Karpas-422 (cell line): ENCODE measurements at regions not wholly inside any gene's neighbourhood (a gene's known extent, or its start where the extent isn't known, plus 50 kb on each side); places are given as distances from the start of the nearest gene placed in this dataset.
A peak's percentile ranks its signal among the peaks of the same experiment; 100 is the strongest.

Experiments
- DNase-seq: peaks from one replicate; pipeline ENCODE4 v3.0.0-alpha.2; 2015
- H2AFZ ChIP-seq: fragments of 200-600 bp; sonication (generic); 2 replicates; pipeline ENCODE4 v1.6.1; 2014; ENCODE audit warnings: antibody characterized with exemption, low read length, mixed read lengths
- H3K27ac ChIP-seq: fragments of 200-600 bp; sonication (generic); 2 replicates; pipeline ENCODE4 v1.5.1; 2014; ENCODE audit warnings: mild to moderate bottlenecking, low read length, moderate library complexity
- H3K27me3 ChIP-seq: fragments of 200-600 bp; sonication (generic); 2 replicates; pipeline ENCODE4 v1.6.1; 2014; ENCODE audit warnings: low read length, mixed read lengths
- H3K36me3 ChIP-seq: fragments of 200-600 bp; sonication (generic); 2 replicates; pipeline ENCODE4 v1.6.1; 2014; ENCODE audit warnings: low read length, mixed read lengths; ENCODE audit not compliant: insufficient read depth
- H3K4me1 ChIP-seq: fragments of 200-600 bp; sonication (generic); 2 replicates; pipeline ENCODE4 v1.6.1; 2014; ENCODE audit warnings: mild to moderate bottlenecking, low read length, mixed read lengths
- H3K4me2 ChIP-seq: fragments of 200-600 bp; sonication (generic); 2 replicates; pipeline ENCODE4 v1.6.1; 2014; ENCODE audit warnings: low read length, low read depth, mild to moderate bottlenecking; ENCODE audit not compliant: poor library complexity, severe bottlenecking
- H3K4me3 ChIP-seq: fragments of 200-600 bp; sonication (generic); 2 replicates; pipeline ENCODE4 v1.5.1; 2014; ENCODE audit warnings: mild to moderate bottlenecking, antibody characterized with exemption, low read length, mixed read lengths
- H3K79me2 ChIP-seq: fragments of 200-600 bp; sonication (generic); 2 replicates; pipeline ENCODE4 v1.6.1; 2014; ENCODE audit warnings: mild to moderate bottlenecking, low read length, mixed read lengths
- H3K9ac ChIP-seq: fragments of 200-600 bp; sonication (generic); 2 replicates; pipeline ENCODE4 v1.6.0; 2014; ENCODE audit warnings: low read length
- H3K9me2 ChIP-seq: fragments of 200-600 bp; sonication (generic), shearing (Covaris generic); replicated peaks from 2 replicates; pipeline ENCODE4 v1.6.0; 2014; ENCODE audit warnings: mild to moderate bottlenecking, low read length, moderate library complexity; ENCODE audit not compliant: insufficient read depth
- H3K9me3 ChIP-seq: fragments of 300-700, 200-600 bp; sonication (generic); 2 replicates; pipeline ENCODE4 v1.6.1; 2014; ENCODE audit warnings: low read length, mixed read lengths
- H4K20me1 ChIP-seq: fragments of 200-600 bp; sonication (generic); 2 replicates; pipeline ENCODE4 v1.6.1; 2014; ENCODE audit warnings: mild to moderate bottlenecking, antibody characterized with exemption, low read length, low read depth; ENCODE audit not compliant: insufficient read depth

GRCh38 chr1:115139381-115139780 lies 50.1 kb upstream of the TSPAN2 start:
- no peak overlapping the region for H3K4me3 ChIP-seq
- H3K27ac ChIP-seq: no peak overlapping the region
- no peaks in the 10 kb centered on the region for H3K36me3 ChIP-seq
- H3K27me3 ChIP-seq: no peaks in the 10 kb centered on the region
- no peak overlapping the region for H3K9ac ChIP-seq
- peaks cover 2% of the 10 kb centered on the region; the same call in 1 of the 2 replicates for H3K4me1 ChIP-seq
- H3K79me2 ChIP-seq: no peaks in the 10 kb centered on the region
- H2AFZ ChIP-seq: peak overlapping the region; percentile 34; the same call in 1 of the 2 replicates
- no peaks in the 10 kb centered on the region for H3K9me2 ChIP-seq
- H3K9me3 ChIP-seq: no peaks in the 10 kb centered on the region
- no peak for DNase-seq
- H4K20me1 ChIP-seq: no peaks in the 10 kb centered on the region
- H3K4me2 ChIP-seq: no peak overlapping the region
